MCF 10A (cell line): ENCODE measurements at regions not wholly inside any gene's neighbourhood (a gene's known extent, or its start where the extent isn't known, plus 50 kb on each side); places are given as distances from the start of the nearest gene placed in this dataset.

Experiments
- BruUV-seq: library from RNA; stranded (reverse); fragments of 400-500 nt; replicated peaks from 2 replicates; lab custom pipeline; 2021; lab: Mats Ljungman, UMichigan
- CTCF ChIA-PET: fragments of 300-600 bp; sonication (Branson Sonifier 250); formaldehyde crosslinking; extraction: SDS; loops from one replicate; lab custom pipeline; 2021; ENCODE audit warnings: antibody characterized with exemption, inconsistent platforms; lab: Yijun Ruan, JAX
- POLR2A ChIA-PET: fragments of 300-600, 350-650 bp; sonication (Branson Sonifier 250); formaldehyde crosslinking; extraction: SDS; loops from one replicate; lab custom pipeline; 2020; ENCODE audit warnings: antibody characterized with exemption, inconsistent platforms; lab: Yijun Ruan, JAX
- DNase-seq: peaks from one replicate; pipeline ENCODE4 v3.0.0-alpha.2; 2018; ENCODE audit not compliant: unreplicated experiment
- H3K27ac Mint-ChIP-seq: one replicate; pipeline ENCODE4 v1.8.0; 2022; ENCODE audit warnings: mild to moderate bottlenecking, low read depth, mixed read lengths; ENCODE audit not compliant: unreplicated experiment
- H3K27me3 Mint-ChIP-seq: one replicate; pipeline ENCODE4 v1.8.0; 2022; ENCODE audit warnings: mixed read lengths; ENCODE audit not compliant: insufficient read depth, unreplicated experiment
- H3K36me3 Mint-ChIP-seq: one replicate; pipeline ENCODE4 v1.8.0; 2022; ENCODE audit warnings: mild to moderate bottlenecking, moderate library complexity, mixed read lengths; ENCODE audit not compliant: insufficient read depth, unreplicated experiment
- H3K4me1 Mint-ChIP-seq: one replicate; pipeline ENCODE4 v1.8.0; 2022; ENCODE audit warnings: mixed read lengths; ENCODE audit not compliant: insufficient read depth, unreplicated experiment
- H3K4me3 Mint-ChIP-seq: one replicate; pipeline ENCODE4 v1.8.0; 2022; ENCODE audit warnings: mild to moderate bottlenecking, moderate library complexity, mixed read lengths; ENCODE audit not compliant: unreplicated experiment
- H3K9me3 Mint-ChIP-seq: one replicate; pipeline ENCODE4 v1.8.0; 2022; ENCODE audit warnings: mixed read lengths; ENCODE audit not compliant: unreplicated experiment
- intact Hi-C: fragments of 100-400 bp; cut with micrococcal nuclease; formaldehyde crosslinking; loops from 2 replicates; pipeline ENCODE4 v1.14.1; 2022
- TF ChIP-seq, protein P1 (sequence below): fragments of 200-600 bp; IDR thresholded peaks from one replicate; pipeline ENCODE4 v1.8.0; 2022; ENCODE audit warnings: antibody characterized with exemption, mild to moderate bottlenecking; ENCODE audit not compliant: unreplicated experiment

DNA sequence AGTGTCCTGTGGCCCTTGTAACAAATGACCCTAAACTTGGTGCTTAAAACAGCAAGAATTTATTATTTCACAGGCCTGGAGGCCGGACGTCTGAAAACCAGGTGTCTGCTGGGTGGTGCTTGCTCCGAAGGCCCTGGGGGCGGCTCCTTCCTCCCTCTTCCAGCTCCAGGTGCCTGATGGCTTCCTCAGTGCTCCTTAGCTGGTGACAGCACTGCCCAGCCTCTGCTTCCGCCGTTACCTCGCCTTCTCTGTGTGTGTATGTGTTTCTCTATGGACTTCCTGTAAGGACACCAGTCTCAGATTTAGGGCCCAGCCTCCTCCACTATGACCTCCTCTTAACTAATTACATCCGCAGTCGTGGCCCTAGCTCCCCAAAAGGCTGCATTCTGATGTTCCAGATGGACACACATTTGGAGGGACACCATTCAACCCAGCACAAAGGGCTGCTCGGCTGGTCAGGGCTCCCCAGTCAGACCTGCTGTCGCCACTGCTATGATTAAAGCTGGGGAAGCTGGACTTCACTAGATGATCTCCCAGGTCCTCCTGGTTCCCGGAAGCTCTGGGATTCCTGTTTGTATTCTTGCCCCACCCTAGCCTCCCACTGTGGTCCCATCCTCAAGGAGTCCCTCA lies 172.8 kb downstream of the IRF8 start:
- Mint-ChIP-seq H3K36me3 (no peaks in the 10 kb centered on the region), H3K27ac (no peak overlapping the region), H3K4me1 (no peaks in the 10 kb centered on the region), H3K4me3 (no peak overlapping the region), H3K27me3 (peaks cover 90% of the 10 kb centered on the region), H3K9me3 (no peaks in the 10 kb centered on the region)
- POLR2A ChIA-PET = no interaction called here
- no peak for DNase-seq
- no TSS peak for BruUV-seq
- intact Hi-C loops = no loop called here
- CTCF ChIA-PET = interaction anchor here (0.6 to 14.8 kb wide), 7 partner anchors 245 to 1122 kb away, joined by 3 to 249 read pairs (median 3); no protein-coding TSS in a partner anchor
- TF ChIP-seq, protein P1, sequence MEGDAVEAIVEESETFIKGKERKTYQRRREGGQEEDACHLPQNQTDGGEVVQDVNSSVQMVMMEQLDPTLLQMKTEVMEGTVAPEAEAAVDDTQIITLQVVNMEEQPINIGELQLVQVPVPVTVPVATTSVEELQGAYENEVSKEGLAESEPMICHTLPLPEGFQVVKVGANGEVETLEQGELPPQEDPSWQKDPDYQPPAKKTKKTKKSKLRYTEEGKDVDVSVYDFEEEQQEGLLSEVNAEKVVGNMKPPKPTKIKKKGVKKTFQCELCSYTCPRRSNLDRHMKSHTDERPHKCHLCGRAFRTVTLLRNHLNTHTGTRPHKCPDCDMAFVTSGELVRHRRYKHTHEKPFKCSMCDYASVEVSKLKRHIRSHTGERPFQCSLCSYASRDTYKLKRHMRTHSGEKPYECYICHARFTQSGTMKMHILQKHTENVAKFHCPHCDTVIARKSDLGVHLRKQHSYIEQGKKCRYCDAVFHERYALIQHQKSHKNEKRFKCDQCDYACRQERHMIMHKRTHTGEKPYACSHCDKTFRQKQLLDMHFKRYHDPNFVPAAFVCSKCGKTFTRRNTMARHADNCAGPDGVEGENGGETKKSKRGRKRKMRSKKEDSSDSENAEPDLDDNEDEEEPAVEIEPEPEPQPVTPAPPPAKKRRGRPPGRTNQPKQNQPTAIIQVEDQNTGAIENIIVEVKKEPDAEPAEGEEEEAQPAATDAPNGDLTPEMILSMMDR = no peak

DNA sequence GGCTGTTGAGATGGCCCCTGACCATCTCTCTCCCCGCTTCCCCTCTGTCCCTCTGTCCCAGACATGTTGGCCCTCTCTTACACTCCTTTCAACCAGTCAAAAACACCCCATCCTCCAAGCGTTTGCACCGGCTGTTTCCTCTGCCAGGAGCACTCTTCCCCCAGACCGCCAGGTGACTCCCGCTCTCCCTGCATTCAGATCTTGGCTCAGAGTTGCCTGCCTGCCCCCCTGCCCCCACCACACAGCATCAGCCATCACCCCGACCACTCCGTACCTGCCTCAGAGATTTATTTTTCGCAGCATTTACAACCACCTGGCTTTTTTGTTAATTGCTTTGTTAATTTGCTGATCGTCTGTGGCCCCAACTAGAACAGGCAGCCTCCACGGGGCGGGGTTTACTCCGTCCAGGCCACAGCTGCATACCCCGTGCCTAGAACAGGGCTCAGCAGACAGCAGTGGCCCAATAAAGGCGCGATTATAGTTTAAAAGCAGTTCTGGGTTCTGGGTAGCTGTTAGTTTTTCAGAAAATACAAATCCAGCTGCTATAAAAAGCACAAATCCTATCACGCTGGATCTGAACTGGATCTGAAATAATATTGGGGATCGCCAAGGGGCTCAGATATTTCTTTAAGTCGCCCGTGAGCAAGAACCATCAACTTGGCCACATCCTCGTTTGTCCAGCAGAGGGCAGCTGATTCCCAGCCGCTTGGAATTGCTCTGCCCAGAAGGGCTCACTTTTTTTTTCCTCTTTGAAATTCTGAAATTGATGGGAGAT lies 173.6 kb downstream of the IRF8 start:
- no TSS peak for BruUV-seq
- peaks cover 90% of the 10 kb centered on the region for H3K27me3 Mint-ChIP-seq
- POLR2A ChIA-PET = interaction anchor here (1.0 to 1.5 kb wide), 2 partner anchors 445 to 448 kb away, joined by 3 to 4 read pairs; no protein-coding TSS in a partner anchor

DNA sequence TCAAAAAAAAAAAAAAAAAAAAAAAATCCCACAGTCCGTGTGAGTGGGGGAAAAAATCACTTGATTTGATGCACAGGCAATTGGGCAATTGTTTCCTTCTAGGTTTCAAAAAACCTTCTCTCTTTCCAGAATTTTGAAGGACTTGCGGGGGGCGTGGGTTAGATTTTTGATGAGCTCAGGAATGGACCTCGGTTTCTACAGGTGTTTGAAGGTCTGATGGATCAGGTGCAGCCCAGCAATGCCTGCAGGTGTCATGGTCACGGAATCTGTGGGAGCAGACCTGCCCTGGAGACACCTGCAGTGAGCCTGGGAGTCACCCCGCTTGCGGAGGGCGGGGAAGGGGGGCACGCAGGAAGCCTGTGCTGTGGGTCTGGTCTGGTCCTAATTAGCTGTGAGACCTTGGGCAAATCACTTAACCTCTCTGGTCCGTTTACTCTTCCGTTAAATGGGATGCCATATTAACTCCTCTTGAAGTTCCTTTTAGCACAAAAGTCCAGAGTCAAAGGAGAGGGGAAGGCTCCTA lies 174.2 kb downstream of the IRF8 start:
- Mint-ChIP-seq H3K9me3 (no peaks in the 10 kb centered on the region), H3K4me3 (no peak overlapping the region), H3K27me3 (peaks cover 90% of the 10 kb centered on the region), H3K4me1 (no peaks in the 10 kb centered on the region), H3K36me3 (no peaks in the 10 kb centered on the region), H3K27ac (no peak overlapping the region)
- TF ChIP-seq, protein P1 = no peak
- intact Hi-C loops = loop anchor here (1.0 kb wide), 1 partner anchor 444 kb away; no protein-coding TSS in a partner anchor
- BruUV-seq = no TSS peak
- no peak for DNase-seq
- ChIA-PET POLR2A (interaction anchor here (1.0 to 1.5 kb wide), 2 partner anchors 445 to 447 kb away, joined by 3 to 4 read pairs; no protein-coding TSS in a partner anchor), CTCF (interaction anchor here (0.5 to 14.8 kb wide), 28 partner anchors 9 to 1599 kb away, joined by 3 to 249 read pairs (median 4); no protein-coding TSS in a partner anchor)

More for the DNA sequence above, 173.6 kb downstream of the IRF8 start:
- Mint-ChIP-seq H3K36me3 (no peaks in the 10 kb centered on the region), H3K27ac (no peak overlapping the region), H3K4me3 (no peak overlapping the region), H3K9me3 (no peaks in the 10 kb centered on the region), H3K4me1 (no peaks in the 10 kb centered on the region)
- intact Hi-C loops = loop anchor here (1.0 kb wide), 1 partner anchor 445 kb away; no protein-coding TSS in a partner anchor
- CTCF ChIA-PET = interaction anchor here (0.5 to 14.8 kb wide), 29 partner anchors 9 to 1598 kb away, joined by 3 to 249 read pairs (median 4); no protein-coding TSS in a partner anchor
- TF ChIP-seq, protein P1 = peak; percentile 80
- DNase-seq = peak; percentile 66
